Mammary epithelial cell (primary cell): ENCODE measurements at regions not wholly inside any gene's neighbourhood (a gene's known extent, or its start where the extent isn't known, plus 50 kb on each side); places are given as distances from the start of the nearest gene placed in this dataset.

Experiments
- EZH2 ChIP-seq: IDR thresholded peaks from 2 replicates; pipeline ENCODE4 v1.6.1; 2012; ENCODE audit warnings: low read length, inconsistent platforms, borderline replicate concordance
- TF ChIP-seq, protein P1 (sequence below), 2 donors: IDR thresholded peaks in 1 of 2; conservative IDR thresholded peaks in 1 of 2; 2 replicates each; pipeline ENCODE4 v1.5.1; 2011 to 2012; ENCODE audit warnings: inconsistent platforms in 2 of 2, low read length in 2 of 2, mild to moderate bottlenecking in 2 of 2, control low read depth in 1 of 2, low read depth in 1 of 2; ENCODE audit not compliant: insufficient read depth in 1 of 2; ENCODE audit errors: extremely low read depth in 1 of 2

- TF ChIP-seq, protein P1, sequence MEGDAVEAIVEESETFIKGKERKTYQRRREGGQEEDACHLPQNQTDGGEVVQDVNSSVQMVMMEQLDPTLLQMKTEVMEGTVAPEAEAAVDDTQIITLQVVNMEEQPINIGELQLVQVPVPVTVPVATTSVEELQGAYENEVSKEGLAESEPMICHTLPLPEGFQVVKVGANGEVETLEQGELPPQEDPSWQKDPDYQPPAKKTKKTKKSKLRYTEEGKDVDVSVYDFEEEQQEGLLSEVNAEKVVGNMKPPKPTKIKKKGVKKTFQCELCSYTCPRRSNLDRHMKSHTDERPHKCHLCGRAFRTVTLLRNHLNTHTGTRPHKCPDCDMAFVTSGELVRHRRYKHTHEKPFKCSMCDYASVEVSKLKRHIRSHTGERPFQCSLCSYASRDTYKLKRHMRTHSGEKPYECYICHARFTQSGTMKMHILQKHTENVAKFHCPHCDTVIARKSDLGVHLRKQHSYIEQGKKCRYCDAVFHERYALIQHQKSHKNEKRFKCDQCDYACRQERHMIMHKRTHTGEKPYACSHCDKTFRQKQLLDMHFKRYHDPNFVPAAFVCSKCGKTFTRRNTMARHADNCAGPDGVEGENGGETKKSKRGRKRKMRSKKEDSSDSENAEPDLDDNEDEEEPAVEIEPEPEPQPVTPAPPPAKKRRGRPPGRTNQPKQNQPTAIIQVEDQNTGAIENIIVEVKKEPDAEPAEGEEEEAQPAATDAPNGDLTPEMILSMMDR (conservative IDR thresholded peaks at IDR 0.05 in 1 of 2, IDR thresholded peaks at IDR 0.05 in 1 of 2; ENCODE audit: extremely low read depth in 1 of 2, insufficient read depth in 1 of 2, low read depth in 1 of 2, low read length in 2 of 2), result no peak
- no peak for TF ChIP-seq EZH2
These were observed 394.5 kb upstream of the C16orf82 start for GRCh38 chr16:26672206-26672605.
